ENCODE measurements at regions not wholly inside any gene's neighbourhood (a gene's known extent, or its start where the extent isn't known, plus 50 kb on each side); places are given as distances from the start of the nearest gene placed in this dataset.
"Not testable (repeated sequence)": the region's sequence is repeated elsewhere in the genome, so short reads cannot be mapped to it uniquely, and the experiment has no call there.

GRCh38 chr2:185375731-185376130 lies 362.9 kb upstream of the FSIP2 start:
- Mint-ChIP-seq H3K4me3 (no peak overlapping the region), H3K27ac (no peak overlapping the region), H3K27me3 (ENCODE audit: low read depth) (no peaks in the 10 kb centered on the region), H3K4me1 (ENCODE audit: low read depth) (no peaks in the 10 kb centered on the region), H3K36me3 (ENCODE audit: insufficient read depth in 2 of 2) (no peaks in the 10 kb centered on the region), H3K9me3 (peaks cover 4% of the 10 kb centered on the region in 2 donors)
- DNase-seq (no peak), ATAC-seq (replicated peaks in 1 of 2) (no peak)

GRCh38 chr2:185381631-185382030 lies 357.0 kb upstream of the FSIP2 start:
- DNase-seq (no peak), ATAC-seq (replicated peaks in 1 of 2) (no peak)
- Mint-ChIP-seq H3K4me3 (no peak overlapping the region), H3K9me3 (peaks cover 4% of the 10 kb centered on the region in 2 donors), H3K27ac (no peak overlapping the region), H3K36me3 (ENCODE audit: insufficient read depth in 2 of 2) (no peaks in the 10 kb centered on the region), H3K4me1 (ENCODE audit: low read depth) (no peaks in the 10 kb centered on the region), H3K27me3 (ENCODE audit: low read depth) (no peaks in the 10 kb centered on the region)

- Mint-ChIP-seq H3K27ac (no peak overlapping the region), H3K27me3 (ENCODE audit: low read depth) (no peaks in the 10 kb centered on the region), H3K36me3 (ENCODE audit: insufficient read depth in 2 of 2) (no peaks in the 10 kb centered on the region), H3K9me3 (peaks cover 3% of the 10 kb centered on the region in 2 donors), H3K4me3 (no peak overlapping the region), H3K4me1 (ENCODE audit: low read depth) (no peaks in the 10 kb centered on the region)
- ATAC-seq (replicated peaks in 1 of 2): no peak
- DNase-seq: no peak
These were observed 353.6 kb upstream of the FSIP2 start for GRCh38 chr2:185384822-185385560.

GRCh38 chr2:185388226-185388625 lies 350.4 kb upstream of the FSIP2 start:
- no peaks in the 10 kb centered on the region for H3K9me3 Mint-ChIP-seq
- H3K36me3 Mint-ChIP-seq (ENCODE audit: insufficient read depth in 2 of 2): no peaks in the 10 kb centered on the region
- no peaks in the 10 kb centered on the region for H3K27me3 Mint-ChIP-seq (ENCODE audit: low read depth)
- no peak for DNase-seq
- no peak overlapping the region for H3K4me3 Mint-ChIP-seq
- no peak for ATAC-seq (replicated peaks in 1 of 2)
- no peak overlapping the region for H3K27ac Mint-ChIP-seq
- H3K4me1 Mint-ChIP-seq (ENCODE audit: low read depth): no peaks in the 10 kb centered on the region

GRCh38 chr2:185391543-185391942 lies 347.1 kb upstream of the FSIP2 start:
- Mint-ChIP-seq H3K9me3 (no peaks in the 10 kb centered on the region), H3K27me3 (ENCODE audit: low read depth) (no peaks in the 10 kb centered on the region), H3K4me3 (no peak overlapping the region), H3K36me3 (ENCODE audit: insufficient read depth in 2 of 2) (no peaks in the 10 kb centered on the region), H3K27ac (no peak overlapping the region), H3K4me1 (ENCODE audit: low read depth) (no peaks in the 10 kb centered on the region)
- DNase-seq (no peak), ATAC-seq (replicated peaks in 1 of 2) (no peak)

- no peak for ATAC-seq (replicated peaks in 1 of 2)
These were observed 345.5 kb upstream of the FSIP2 start for GRCh38 chr2:185393091-185393490.

GRCh38 chr2:185402474-185402873 lies 336.1 kb upstream of the FSIP2 start:
- Mint-ChIP-seq H3K36me3 (ENCODE audit: insufficient read depth in 2 of 2) (peaks cover 0 to 1% of the 10 kb centered on the region in 2 donors), H3K4me3 (no peak overlapping the region), H3K4me1 (ENCODE audit: low read depth) (no peaks in the 10 kb centered on the region), H3K9me3 (peaks cover 2 to 6% of the 10 kb centered on the region in 2 donors), H3K27ac (no peak overlapping the region), H3K27me3 (ENCODE audit: low read depth) (no peaks in the 10 kb centered on the region)
- ATAC-seq (replicated peaks in 1 of 2) (no peak), DNase-seq (no peak)

More at GRCh38 chr2:185393091-185393490, 345.5 kb upstream of the FSIP2 start:
- DNase-seq: no peak
- H3K4me3 Mint-ChIP-seq: no peak overlapping the region
- no peak overlapping the region for H3K27ac Mint-ChIP-seq
- H3K27me3 Mint-ChIP-seq (ENCODE audit: low read depth): no peaks in the 10 kb centered on the region
- H3K36me3 Mint-ChIP-seq (ENCODE audit: insufficient read depth in 2 of 2): no peaks in the 10 kb centered on the region
- H3K9me3 Mint-ChIP-seq: no peaks in the 10 kb centered on the region
- no peaks in the 10 kb centered on the region for H3K4me1 Mint-ChIP-seq (ENCODE audit: low read depth)

GRCh38 chr2:185404578-185404977 lies 334.0 kb upstream of the FSIP2 start:
- no peak for DNase-seq
- Mint-ChIP-seq H3K4me1 (ENCODE audit: low read depth) (no peaks in the 10 kb centered on the region), H3K27me3 (ENCODE audit: low read depth) (no peaks in the 10 kb centered on the region), H3K36me3 (ENCODE audit: insufficient read depth in 2 of 2) (no peaks in the 10 kb centered on the region), H3K4me3 (no peak overlapping the region), H3K27ac (no peak overlapping the region), H3K9me3 (peaks cover 2 to 3% of the 10 kb centered on the region in 2 donors)
- ATAC-seq (replicated peaks in 1 of 2): no peak

- H3K4me3 Mint-ChIP-seq: no peak overlapping the region
- DNase-seq: no peak
- no peak overlapping the region for H3K27ac Mint-ChIP-seq
- no peaks in the 10 kb centered on the region for H3K9me3 Mint-ChIP-seq
- no peaks in the 10 kb centered on the region for H3K36me3 Mint-ChIP-seq (ENCODE audit: insufficient read depth in 2 of 2)
- no peaks in the 10 kb centered on the region for H3K27me3 Mint-ChIP-seq (ENCODE audit: low read depth)
- no peak for ATAC-seq (replicated peaks in 1 of 2)
- H3K4me1 Mint-ChIP-seq (ENCODE audit: low read depth): no peaks in the 10 kb centered on the region
These were observed 321.5 kb upstream of the FSIP2 start for GRCh38 chr2:185417111-185417510.

- H3K36me3 Mint-ChIP-seq (ENCODE audit: insufficient read depth in 2 of 2): no peaks in the 10 kb centered on the region
- DNase-seq (no peak), ATAC-seq (replicated peaks in 1 of 2) (no peak)
- H3K4me1 Mint-ChIP-seq (ENCODE audit: low read depth): no peaks in the 10 kb centered on the region
- no peak overlapping the region for H3K27ac Mint-ChIP-seq
- H3K9me3 Mint-ChIP-seq: no peaks in the 10 kb centered on the region
- no peak overlapping the region for H3K4me3 Mint-ChIP-seq
- H3K27me3 Mint-ChIP-seq (ENCODE audit: low read depth): no peaks in the 10 kb centered on the region
These were observed 320.9 kb upstream of the FSIP2 start for GRCh38 chr2:185417688-185418087.

- not testable (repeated sequence) for H3K9me3 Mint-ChIP-seq; H3K27me3 Mint-ChIP-seq (ENCODE audit: low read depth); H3K36me3 Mint-ChIP-seq (ENCODE audit: insufficient read depth in 2 of 2); ATAC-seq (replicated peaks in 1 of 2); H3K27ac Mint-ChIP-seq; H3K4me1 Mint-ChIP-seq (ENCODE audit: low read depth)
- DNase-seq: peak in 1 of 2 donors; percentile 2
- peak overlapping the region in 1 of 2 donors; percentile 34 for H3K4me3 Mint-ChIP-seq
These were observed 313.5 kb upstream of the FSIP2 start for GRCh38 chr2:185424958-185425629.

- no peak overlapping the region for H3K27ac Mint-ChIP-seq
- H3K36me3 Mint-ChIP-seq (ENCODE audit: insufficient read depth in 2 of 2): no peaks in the 10 kb centered on the region
- peaks cover 0 to 5% of the 10 kb centered on the region in 2 donors for H3K9me3 Mint-ChIP-seq
These were observed 310.6 kb upstream of the FSIP2 start for GRCh38 chr2:185428000-185428399.

GRCh38 chr2:185433824-185434223 lies 304.8 kb upstream of the FSIP2 start:
- Mint-ChIP-seq H3K4me3 (no peak overlapping the region), H3K9me3 (peaks cover 0 to 12% of the 10 kb centered on the region in 2 donors), H3K4me1 (ENCODE audit: low read depth) (no peaks in the 10 kb centered on the region), H3K27ac (no peak overlapping the region), H3K36me3 (ENCODE audit: insufficient read depth in 2 of 2) (no peaks in the 10 kb centered on the region), H3K27me3 (ENCODE audit: low read depth) (no peaks in the 10 kb centered on the region)
- no peak for ATAC-seq (replicated peaks in 1 of 2)
- no peak for DNase-seq

More at GRCh38 chr2:185428000-185428399, 310.6 kb upstream of the FSIP2 start:
- ATAC-seq (replicated peaks in 1 of 2): no peak
- DNase-seq: no peak
- no peak overlapping the region for H3K4me3 Mint-ChIP-seq
- no peaks in the 10 kb centered on the region for H3K27me3 Mint-ChIP-seq (ENCODE audit: low read depth)
- H3K4me1 Mint-ChIP-seq (ENCODE audit: low read depth): no peaks in the 10 kb centered on the region
